GM23248 (cell line): ENCODE measurements at regions not wholly inside any gene's neighbourhood (a gene's known extent, or its start where the extent isn't known, plus 50 kb on each side); places are given as distances from the start of the nearest gene placed in this dataset.

ENCODE experiments used
- DNase-seq: peaks from one replicate; pipeline ENCODE4 v3.0.0-alpha.2; 2015
- H2AFZ ChIP-seq: fragments of 200-600 bp; sonication (generic); 2 replicates; pipeline ENCODE4 v1.6.1; 2016; ENCODE audit warnings: antibody characterized with exemption
- H3F3A ChIP-seq: fragments of 200-600 bp; sonication (generic); 2 replicates; pipeline ENCODE4 v1.6.1; 2016; ENCODE audit warnings: mild to moderate bottlenecking, antibody characterized with exemption, mixed run types; ENCODE audit not compliant: insufficient read depth
- H3K27ac ChIP-seq: fragments of 200-600 bp; sonication (generic); 2 replicates; pipeline ENCODE4 v1.5.1; 2016; ENCODE audit warnings: mild to moderate bottlenecking
- H3K27me3 ChIP-seq: fragments of 200-600 bp; sonication (generic); replicated peaks from 2 replicates; pipeline ENCODE4 v1.6.1; 2016; ENCODE audit warnings: mild to moderate bottlenecking; ENCODE audit not compliant: insufficient read depth
- H3K36me3 ChIP-seq: fragments of 200-600 bp; sonication (generic); 2 replicates; pipeline ENCODE4 v1.6.1; 2016; ENCODE audit warnings: low read depth, mild to moderate bottlenecking
- H3K4me1 ChIP-seq: fragments of 200-600 bp; sonication (generic); 2 replicates; pipeline ENCODE4 v1.6.1; 2016; ENCODE audit warnings: mild to moderate bottlenecking; ENCODE audit not compliant: insufficient read depth
- H3K4me2 ChIP-seq: fragments of 200-600 bp; sonication (generic); one replicate; pipeline ENCODE4 v1.6.1; 2016; ENCODE audit warnings: mild to moderate bottlenecking; ENCODE audit not compliant: unreplicated experiment
- H3K4me3 ChIP-seq: fragments of 200-600 bp; sonication (generic); 2 replicates; pipeline ENCODE4 v1.5.1; 2016; ENCODE audit warnings: mild to moderate bottlenecking
- H3K79me2 ChIP-seq: fragments of 200-600 bp; sonication (generic); 2 replicates; pipeline ENCODE4 v1.6.1; 2016; ENCODE audit warnings: mild to moderate bottlenecking; ENCODE audit not compliant: insufficient read depth
- H3K9ac ChIP-seq: fragments of 200-600 bp; sonication (generic); 2 replicates; pipeline ENCODE4 v1.6.1; 2016; ENCODE audit warnings: mild to moderate bottlenecking
- H3K9me2 ChIP-seq: fragments of 200-600 bp; sonication (generic); 2 replicates; pipeline ENCODE4 v1.6.1; 2016; ENCODE audit warnings: mixed run types, mild to moderate bottlenecking, moderate library complexity; ENCODE audit not compliant: insufficient read depth
- H3K9me3 ChIP-seq: fragments of 200-600 bp; sonication (generic); one replicate; pipeline ENCODE4 v1.6.1; 2017; ENCODE audit warnings: low read depth
- H4K20me1 ChIP-seq: fragments of 200-600 bp; sonication (generic); 2 replicates; pipeline ENCODE4 v1.6.0; 2016; ENCODE audit not compliant: insufficient read depth
- EZH2 ChIP-seq: fragments of 200-600 bp; sonication (generic); IDR thresholded peaks from 2 replicates; pipeline ENCODE4 v1.6.1; 2018; ENCODE audit warnings: antibody characterized with exemption, mild to moderate bottlenecking; ENCODE audit not compliant: insufficient read depth, poor library complexity, severe bottlenecking
- EZH2phosphoT487 ChIP-seq: fragments of 200-600 bp; sonication (generic); IDR thresholded peaks from 2 replicates; pipeline ENCODE4 v1.6.1; 2018; ENCODE audit warnings: antibody characterized with exemption, moderate library complexity, mild to moderate bottlenecking, low read depth; ENCODE audit not compliant: insufficient read depth
- WGBS, 2 experiments: methylation state at CpG; one replicate each; pipeline ENCODE4 v1.1.6; 2015 to 2017; ENCODE audit warnings: low lambda C conversion rate in 2 of 2, low coverage in 1 of 2; ENCODE audit errors: missing lambda C conversion rate in 2 of 2; 5-methylcytosine and 5-hydroxymethylcytosine counted together
- in situ Hi-C: fragments of 300-500 bp; cut with MboI; formaldehyde crosslinking; loops from 2 replicates; pipeline ENCODE4 v1.15.0; 2020

- no peaks in the 10 kb centered on the region for H3K36me3 ChIP-seq
- no peak for DNase-seq
- no peaks in the 10 kb centered on the region for H3K79me2 ChIP-seq
- no peaks in the 10 kb centered on the region for H3K9me2 ChIP-seq
- no peaks in the 10 kb centered on the region for H4K20me1 ChIP-seq
- H3F3A ChIP-seq: no peaks in the 10 kb centered on the region
- H3K4me2 ChIP-seq: no peak overlapping the region
- no peak overlapping the region for H3K4me3 ChIP-seq
- in situ Hi-C loops: no loop called here
- H3K4me1 ChIP-seq: no peaks in the 10 kb centered on the region
- no peak overlapping the region for H3K27ac ChIP-seq
- H2AFZ ChIP-seq: no peak overlapping the region
- H3K27me3 ChIP-seq: no peaks in the 10 kb centered on the region
- H3K9ac ChIP-seq: no peak overlapping the region
- TF ChIP-seq EZH2 (no peak), EZH2phosphoT487 (no peak)
- no peaks in the 10 kb centered on the region for H3K9me3 ChIP-seq
These were observed 173.8 kb upstream of the PPP1R2C start for GRCh38 chrX:42951747-42952146.

GRCh38 chrX:42952621-42953020 is 174.7 kb upstream of the PPP1R2C start:
- no peaks in the 10 kb centered on the region for H4K20me1 ChIP-seq
- no peaks in the 10 kb centered on the region for H3F3A ChIP-seq
- H3K36me3 ChIP-seq: no peaks in the 10 kb centered on the region
- H3K9me3 ChIP-seq: no peaks in the 10 kb centered on the region
- H3K9ac ChIP-seq: no peak overlapping the region
- TF ChIP-seq EZH2 (no peak), EZH2phosphoT487 (no peak)
- no peak for DNase-seq
- in situ Hi-C loops: no loop called here
- H3K27ac ChIP-seq: no peak overlapping the region
- no peaks in the 10 kb centered on the region for H3K27me3 ChIP-seq
- H3K9me2 ChIP-seq: no peaks in the 10 kb centered on the region
- H3K4me1 ChIP-seq: no peaks in the 10 kb centered on the region
- no peaks in the 10 kb centered on the region for H3K79me2 ChIP-seq
- H3K4me2 ChIP-seq: no peak overlapping the region
- H2AFZ ChIP-seq: no peak overlapping the region
- no peak overlapping the region for H3K4me3 ChIP-seq

GRCh38 chrX:42954880-42955279 is 176.9 kb upstream of the PPP1R2C start:
- no peaks in the 10 kb centered on the region for H4K20me1 ChIP-seq
- no peaks in the 10 kb centered on the region for H3K9me3 ChIP-seq
- H3F3A ChIP-seq: no peaks in the 10 kb centered on the region
- no peak overlapping the region for H3K27ac ChIP-seq
- no peak overlapping the region for H3K4me2 ChIP-seq
- DNase-seq: no peak
- in situ Hi-C loops: no loop called here
- TF ChIP-seq EZH2phosphoT487: no peak
- no peak for TF ChIP-seq EZH2
- no peaks in the 10 kb centered on the region for H3K36me3 ChIP-seq
- no peak overlapping the region for H3K9ac ChIP-seq
- no peaks in the 10 kb centered on the region for H3K79me2 ChIP-seq
- WGBS, 2 experiments: 43 to 61% methylated on average over 3 of the region's 3 CpGs
- no peak overlapping the region for H2AFZ ChIP-seq
- H3K4me3 ChIP-seq: no peak overlapping the region
- no peaks in the 10 kb centered on the region for H3K27me3 ChIP-seq
- H3K9me2 ChIP-seq: no peaks in the 10 kb centered on the region
- no peaks in the 10 kb centered on the region for H3K4me1 ChIP-seq

- H2AFZ ChIP-seq: no peak overlapping the region
- H3K27me3 ChIP-seq: no peaks in the 10 kb centered on the region
- no peaks in the 10 kb centered on the region for H3K4me1 ChIP-seq
- no peaks in the 10 kb centered on the region for H3K79me2 ChIP-seq
- no peak overlapping the region for H3K4me3 ChIP-seq
- 36% methylated on average over 2 of the region's 2 CpGs for WGBS, 2 experiments
- TF ChIP-seq EZH2 (no peak), EZH2phosphoT487 (no peak)
- DNase-seq: no peak
- no peaks in the 10 kb centered on the region for H3K36me3 ChIP-seq
- no peaks in the 10 kb centered on the region for H3K9me2 ChIP-seq
- H4K20me1 ChIP-seq: no peaks in the 10 kb centered on the region
- H3K4me2 ChIP-seq: no peak overlapping the region
- no peak overlapping the region for H3K27ac ChIP-seq
- in situ Hi-C loops: no loop called here
- H3K9ac ChIP-seq: no peak overlapping the region
- H3F3A ChIP-seq: no peaks in the 10 kb centered on the region
- H3K9me3 ChIP-seq: no peaks in the 10 kb centered on the region
These were observed 177.4 kb upstream of the PPP1R2C start for GRCh38 chrX:42955349-42955748.

GRCh38 chrX:42967681-42968300 is 189.8 kb upstream of the PPP1R2C start:
- no peaks in the 10 kb centered on the region for H3K27me3 ChIP-seq
- H3K79me2 ChIP-seq: no peaks in the 10 kb centered on the region
- no peak overlapping the region for H3K27ac ChIP-seq
- in situ Hi-C loops: no loop called here
- no peaks in the 10 kb centered on the region for H3F3A ChIP-seq
- H3K4me2 ChIP-seq: no peak overlapping the region
- WGBS, 2 experiments: 0 to 4% methylated on average over 2 of the region's 2 CpGs
- no peaks in the 10 kb centered on the region for H3K9me2 ChIP-seq
- no peak overlapping the region for H3K9ac ChIP-seq
- no peak overlapping the region for H2AFZ ChIP-seq
- no peaks in the 10 kb centered on the region for H4K20me1 ChIP-seq
- H3K9me3 ChIP-seq: no peaks in the 10 kb centered on the region
- DNase-seq: no peak
- no peak for TF ChIP-seq EZH2phosphoT487
- no peak for TF ChIP-seq EZH2
- no peaks in the 10 kb centered on the region for H3K4me1 ChIP-seq
- H3K4me3 ChIP-seq: no peak overlapping the region
- H3K36me3 ChIP-seq: no peaks in the 10 kb centered on the region
